NCI-H82 treated with DMSO at 0.1 percent for 48 hours (cell line): ENCODE measurements at regions not wholly inside any gene's neighbourhood (a gene's known extent, or its start where the extent isn't known, plus 50 kb on each side); places are given as distances from the start of the nearest gene placed in this dataset.

ENCODE experiments used
- DNase-seq: peaks from one replicate; lab custom pipeline; 2025; ENCODE audit not compliant: unreplicated experiment; lab: John Stamatoyannopoulos, UW

DNA sequence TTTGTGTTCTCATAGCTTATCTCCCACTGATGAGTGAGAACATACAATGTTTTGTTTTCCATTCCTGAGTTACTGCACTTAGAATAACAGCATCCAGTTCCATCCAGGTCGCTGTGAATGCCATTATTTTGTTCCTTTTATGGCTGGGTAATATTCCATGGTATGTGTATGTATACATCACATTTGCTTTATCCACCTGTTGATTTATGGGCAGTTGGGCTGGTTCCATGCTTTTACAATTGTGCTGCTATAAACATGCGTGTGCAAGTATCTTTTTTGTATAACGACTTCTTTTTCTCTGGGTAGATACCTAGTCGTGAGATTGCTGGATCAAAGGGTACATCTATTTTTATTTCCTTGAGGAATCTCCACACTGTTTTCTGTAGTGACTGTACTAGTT, 74.8 kb downstream of the ZNF280B start:
- DNase-seq = no peak
